Endothelial cell of umbilical vein (primary cell): ENCODE measurements at regions not wholly inside any gene's neighbourhood (a gene's known extent, or its start where the extent isn't known, plus 50 kb on each side); places are given as distances from the start of the nearest gene placed in this dataset.

Source experiments
- BruUV-seq: library from RNA; stranded (reverse); fragments of 400-500 nt; replicated peaks from 2 replicates; lab custom pipeline; 2021; lab: Mats Ljungman, UMichigan
- CTCF ChIA-PET: fragments of 300-600, 350-600 bp; sonication (Branson Sonifier 250); formaldehyde crosslinking; loops from one replicate; lab custom pipeline; 2021; ENCODE audit warnings: antibody characterized with exemption, inconsistent platforms; lab: Charles Lee
- POLR2A ChIA-PET: fragments of 300-600, 350-600 bp; sonication (Branson Sonifier 250); formaldehyde crosslinking; loops from one replicate; lab custom pipeline; 2021; ENCODE audit warnings: antibody characterized with exemption, inconsistent platforms; lab: Charles Lee
- DNase-seq: peaks from one replicate; pipeline ENCODE4 v3.0.0-alpha.2; 2011; ENCODE audit warnings: low read depth, low spot score
- FAIRE-seq: peaks from 2 replicates; lab custom pipeline; 2011; peaks lifted over from hg19 to GRCh38; lab: Jason Lieb, UNC
- H2AFZ ChIP-seq: 2 replicates; pipeline ENCODE4 v1.6.0; 2012; ENCODE audit warnings: low read depth, low read length, control low read depth, inconsistent platforms
- H3K27ac ChIP-seq: 2 replicates; pipeline ENCODE4 v1.5.1; 2011; ENCODE audit warnings: low read depth, mild to moderate bottlenecking, control low read depth, low read length, moderate library complexity; ENCODE audit not compliant: insufficient read depth
- H3K27me3 ChIP-seq, 2 experiments: 2 replicates each; pipeline versions ENCODE4 v1.6.0 to v1.6.1; 2011; ENCODE audit warnings: low read length in 2 of 2, mixed read lengths in 1 of 2; ENCODE audit not compliant: control insufficient read depth in 2 of 2, insufficient read depth in 2 of 2
- H3K36me3 ChIP-seq, 2 experiments: 2 replicates in 1 of 2; 3 replicates in 1 of 2; pipeline ENCODE4 v1.5.1; 2011; ENCODE audit warnings: low read length in 2 of 2, mild to moderate bottlenecking in 1 of 2, moderate library complexity in 1 of 2; ENCODE audit not compliant: control insufficient read depth in 2 of 2, insufficient read depth in 2 of 2; ENCODE audit errors: extremely low read depth in 1 of 2
- H3K4me1 ChIP-seq: 3 replicates; pipeline ENCODE4 v1.5.1; 2011; ENCODE audit warnings: mild to moderate bottlenecking, low read length; ENCODE audit not compliant: control insufficient read depth, insufficient read depth; ENCODE audit errors: extremely low read depth
- H3K4me2 ChIP-seq: 2 replicates; pipeline ENCODE4 v1.6.1; 2011; ENCODE audit warnings: low read length, control low read depth, mixed read lengths; ENCODE audit not compliant: insufficient read depth
- H3K4me3 ChIP-seq, 3 experiments: fragments of 200-600 bp in 1 of 3; sonication (generic), shearing (Covaris generic) in 1 of 3; replicated peaks in 1 of 3; 2 replicates each; pipeline ENCODE4 v1.5.1; 2011 to 2016; ENCODE audit warnings: control low read depth in 3 of 3, low read length in 3 of 3, mild to moderate bottlenecking in 2 of 3, inconsistent platforms in 1 of 3, low read depth in 1 of 3, moderate library complexity in 1 of 3; ENCODE audit not compliant: insufficient read depth in 1 of 3
- H3K79me2 ChIP-seq: 2 replicates; pipeline ENCODE4 v1.6.0; 2012; ENCODE audit warnings: low read length, inconsistent platforms; ENCODE audit not compliant: control insufficient read depth, insufficient read depth
- H3K9ac ChIP-seq: replicated peaks from 2 replicates; pipeline ENCODE3; 2011; ENCODE audit warnings: low read length, control low read depth; ENCODE audit not compliant: insufficient read depth; ENCODE audit errors: extremely low read depth
- H3K9me1 ChIP-seq: replicated peaks from 3 replicates; pipeline ENCODE4 v1.6.0; 2011; ENCODE audit warnings: mild to moderate bottlenecking, low read length; ENCODE audit not compliant: control insufficient read depth, insufficient read depth; ENCODE audit errors: extremely low read depth
- H3K9me3 ChIP-seq: replicated peaks from 2 replicates; pipeline ENCODE4 v1.5.1; 2012; ENCODE audit warnings: low read length, inconsistent platforms; ENCODE audit not compliant: control insufficient read depth, insufficient read depth
- H4K20me1 ChIP-seq: replicated peaks from 2 replicates; pipeline ENCODE3; 2011; ENCODE audit warnings: mild to moderate bottlenecking, low read length; ENCODE audit not compliant: control insufficient read depth, insufficient read depth; ENCODE audit errors: extremely low read depth
- EZH2 ChIP-seq: IDR thresholded peaks from 2 replicates; pipeline ENCODE4 v1.6.1; 2012; ENCODE audit warnings: borderline replicate concordance, low read depth, mild to moderate bottlenecking, moderate library complexity, low read length, inconsistent platforms; ENCODE audit not compliant: severe bottlenecking
- FOS ChIP-seq: IDR thresholded peaks from 2 replicates; pipeline ENCODE4 v1.6.1; 2011; ENCODE audit warnings: mild to moderate bottlenecking, low read length, moderate library complexity, borderline replicate concordance; ENCODE audit not compliant: insufficient read depth
- GATA2 ChIP-seq: IDR thresholded peaks from 2 replicates; pipeline ENCODE4 v1.7.0; 2011; ENCODE audit warnings: low read depth, mild to moderate bottlenecking, moderate library complexity, mixed read lengths, low read length; ENCODE audit not compliant: insufficient read length, insufficient read depth
- JUN ChIP-seq: IDR thresholded peaks from 2 replicates; pipeline ENCODE4 v1.6.1; 2011; ENCODE audit warnings: borderline replicate concordance, low read depth; ENCODE audit not compliant: insufficient read length, insufficient read depth
- MYC ChIP-seq: IDR thresholded peaks from one replicate; pipeline ENCODE4 v1.6.1; 2011; ENCODE audit warnings: mild to moderate bottlenecking, low read depth, low read length
- POLR2A ChIP-seq: IDR thresholded peaks from 2 replicates; pipeline ENCODE4 v1.6.1; 2012; ENCODE audit warnings: low read depth, mild to moderate bottlenecking, control low read depth, low read length
- POLR2AphosphoS5 ChIP-seq: IDR thresholded peaks from 2 replicates; pipeline ENCODE4 v1.6.1; 2012; ENCODE audit warnings: low read depth, mild to moderate bottlenecking, control low read depth, low read length, moderate library complexity; ENCODE audit not compliant: insufficient read depth
- dilution Hi-C: fragments of 300-500 bp; cut with MboI; formaldehyde crosslinking; loops from one replicate; pipeline ENCODE4 v1.15.0; 2019; ENCODE audit warnings: low sequenced_read_pairs; ENCODE audit not compliant: extremely low pct_ligation_motif_present
- intact Hi-C: fragments of 100-400 bp; cut with micrococcal nuclease; formaldehyde crosslinking; loops from one replicate; pipeline ENCODE4 v1.10.0; 2022
- TF ChIP-seq, protein P1 (sequence below), 2 donors: IDR thresholded peaks; 1 replicate in 1 of 2; 2 replicates in 1 of 2; pipeline ENCODE4 v1.5.1; 2011; ENCODE audit warnings: low read length in 2 of 2, mild to moderate bottlenecking in 2 of 2, moderate library complexity in 2 of 2, control low read depth in 1 of 2, inconsistent platforms in 1 of 2, low read depth in 1 of 2; ENCODE audit not compliant: insufficient read depth in 1 of 2; ENCODE audit errors: extremely low read depth in 1 of 2
- TF ChIP-seq, protein P2 (sequence below): IDR thresholded peaks from 2 replicates; pipeline ENCODE4 v1.6.1; 2011; ENCODE audit not compliant: insufficient read depth, insufficient read length

DNA sequence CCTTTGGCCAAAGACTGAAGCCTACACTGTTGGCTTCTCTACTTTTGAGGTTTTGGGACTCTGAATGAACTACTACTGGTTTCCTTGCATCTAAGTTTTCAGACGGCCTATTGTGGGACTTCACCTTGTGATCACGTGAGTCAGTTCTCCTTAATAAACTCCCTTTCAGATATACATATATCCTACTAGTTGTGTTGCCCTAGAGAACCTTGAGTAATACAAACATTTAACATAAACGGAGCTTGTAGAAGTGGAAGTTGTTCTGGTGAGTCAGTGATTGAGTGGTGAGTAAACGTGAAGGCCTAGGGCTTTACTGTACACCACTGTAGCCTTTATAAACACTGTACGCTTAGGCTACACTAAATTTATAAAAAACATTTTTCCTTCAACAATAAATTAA, 107.2 kb upstream of the CDH2 start:
- Histone ChIP-seq H3K9me1 (no peaks in the 10 kb centered on the region), H3K4me1 (no peaks in the 10 kb centered on the region), H3K79me2 (no peaks in the 10 kb centered on the region), H3K4me3 (no peak overlapping the region), H2AFZ (no peak overlapping the region), H3K9ac (no peak overlapping the region), H3K4me2 (no peak overlapping the region), H3K27me3 (no peaks in the 10 kb centered on the region), H3K9me3 (no peaks in the 10 kb centered on the region), H4K20me1 (no peaks in the 10 kb centered on the region), H3K36me3 (no peaks in the 10 kb centered on the region), H3K27ac (no peak overlapping the region)
- no peak for DNase-seq
- no peak for TF ChIP-seq MYC
- TF ChIP-seq EZH2, result no peak
- TF ChIP-seq, protein P1, sequence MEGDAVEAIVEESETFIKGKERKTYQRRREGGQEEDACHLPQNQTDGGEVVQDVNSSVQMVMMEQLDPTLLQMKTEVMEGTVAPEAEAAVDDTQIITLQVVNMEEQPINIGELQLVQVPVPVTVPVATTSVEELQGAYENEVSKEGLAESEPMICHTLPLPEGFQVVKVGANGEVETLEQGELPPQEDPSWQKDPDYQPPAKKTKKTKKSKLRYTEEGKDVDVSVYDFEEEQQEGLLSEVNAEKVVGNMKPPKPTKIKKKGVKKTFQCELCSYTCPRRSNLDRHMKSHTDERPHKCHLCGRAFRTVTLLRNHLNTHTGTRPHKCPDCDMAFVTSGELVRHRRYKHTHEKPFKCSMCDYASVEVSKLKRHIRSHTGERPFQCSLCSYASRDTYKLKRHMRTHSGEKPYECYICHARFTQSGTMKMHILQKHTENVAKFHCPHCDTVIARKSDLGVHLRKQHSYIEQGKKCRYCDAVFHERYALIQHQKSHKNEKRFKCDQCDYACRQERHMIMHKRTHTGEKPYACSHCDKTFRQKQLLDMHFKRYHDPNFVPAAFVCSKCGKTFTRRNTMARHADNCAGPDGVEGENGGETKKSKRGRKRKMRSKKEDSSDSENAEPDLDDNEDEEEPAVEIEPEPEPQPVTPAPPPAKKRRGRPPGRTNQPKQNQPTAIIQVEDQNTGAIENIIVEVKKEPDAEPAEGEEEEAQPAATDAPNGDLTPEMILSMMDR (IDR thresholded peaks at IDR 0.05; ENCODE audit: extremely low read depth in 1 of 2, insufficient read depth in 1 of 2, low read depth in 1 of 2, low read length in 2 of 2), result no peak
- no peak for TF ChIP-seq FOS
- no peak for TF ChIP-seq JUN
- TF ChIP-seq, protein P2, sequence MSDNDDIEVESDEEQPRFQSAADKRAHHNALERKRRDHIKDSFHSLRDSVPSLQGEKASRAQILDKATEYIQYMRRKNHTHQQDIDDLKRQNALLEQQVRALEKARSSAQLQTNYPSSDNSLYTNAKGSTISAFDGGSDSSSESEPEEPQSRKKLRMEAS, result no peak
- no peak for TF ChIP-seq POLR2A
- BruUV-seq, result no TSS peak
- ChIA-PET CTCF (no interaction called here), POLR2A (no interaction called here)
- FAIRE-seq, result no peak
- dilution Hi-C loops (no loop called here), intact Hi-C loops (no loop called here)

DNA sequence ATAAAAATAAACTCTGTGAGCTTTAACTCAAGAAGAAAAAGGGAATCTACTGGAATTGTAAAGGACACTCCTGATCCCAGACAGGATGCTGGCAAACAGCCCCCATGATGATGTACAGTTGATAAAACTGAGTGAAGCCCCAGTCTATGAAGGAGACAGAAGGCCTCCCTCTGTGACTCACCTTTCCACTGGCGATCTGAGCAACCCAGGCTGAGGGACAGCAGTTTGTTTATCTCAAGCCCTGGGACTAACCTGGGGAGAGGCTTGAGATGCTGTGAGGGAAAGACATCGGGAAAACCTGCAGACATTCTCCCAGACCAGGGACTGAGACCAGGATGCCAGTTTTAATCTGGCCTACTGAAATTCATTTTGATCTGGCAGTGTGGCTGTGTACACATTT, 104.5 kb upstream of the CDH2 start:
- no TSS peak for BruUV-seq
- H3K9ac ChIP-seq, result no peak overlapping the region
- H4K20me1 ChIP-seq, result no peaks in the 10 kb centered on the region
- H3K79me2 ChIP-seq, result no peaks in the 10 kb centered on the region
- no peaks in the 10 kb centered on the region for H3K4me1 ChIP-seq
- H3K9me1 ChIP-seq, result no peaks in the 10 kb centered on the region
- DNase-seq (no peak), FAIRE-seq (no peak)
- no peak for TF ChIP-seq POLR2A
- no peak for TF ChIP-seq JUN
- TF ChIP-seq, protein P1 (IDR thresholded peaks at IDR 0.05; ENCODE audit: extremely low read depth in 1 of 2, insufficient read depth in 1 of 2, low read depth in 1 of 2, low read length in 2 of 2), result no peak
- no peak for TF ChIP-seq POLR2AphosphoS5
- TF ChIP-seq, protein P2, result no peak
- TF ChIP-seq MYC, result no peak
- no peak for TF ChIP-seq GATA2
- no peak for TF ChIP-seq EZH2
- TF ChIP-seq FOS, result no peak
- ChIA-PET CTCF (no interaction called here), POLR2A (no interaction called here)
- H3K36me3 ChIP-seq, result no peaks in the 10 kb centered on the region
- intact Hi-C loops (no loop called here), dilution Hi-C loops (no loop called here)
- H3K27ac ChIP-seq, result no peak overlapping the region
- no peaks in the 10 kb centered on the region for H3K9me3 ChIP-seq
- H3K27me3 ChIP-seq, result no peaks in the 10 kb centered on the region
- no peak overlapping the region for H2AFZ ChIP-seq
- H3K4me3 ChIP-seq, result no peak overlapping the region
- H3K4me2 ChIP-seq, result no peak overlapping the region
